Esophagus squamous epithelium (tissue), 4 donors: ENCODE measurements at regions not wholly inside any gene's neighbourhood (a gene's known extent, or its start where the extent isn't known, plus 50 kb on each side); places are given as distances from the start of the nearest gene placed in this dataset.

ENCODE experiments used
- POLR2A ChIP-seq, 4 donors: fragments of 450-650 bp; IDR thresholded peaks; one replicate each; pipeline ENCODE4 v1.6.1; 2017; ENCODE audit warnings: antibody characterized with exemption in 4 of 4, mild to moderate bottlenecking in 4 of 4, moderate library complexity in 3 of 4
- TF ChIP-seq, protein P1 (sequence below), 6 experiments: fragments of 450-650 bp in 4 of 6; fragments of 200-600 bp in 2 of 6; sonication (generic) in 2 of 6; IDR thresholded peaks; one replicate each; pipeline ENCODE4 v1.5.1; 2016 to 2019; ENCODE audit warnings: antibody characterized with exemption in 6 of 6, mild to moderate bottlenecking in 4 of 6, moderate library complexity in 4 of 6

DNA sequence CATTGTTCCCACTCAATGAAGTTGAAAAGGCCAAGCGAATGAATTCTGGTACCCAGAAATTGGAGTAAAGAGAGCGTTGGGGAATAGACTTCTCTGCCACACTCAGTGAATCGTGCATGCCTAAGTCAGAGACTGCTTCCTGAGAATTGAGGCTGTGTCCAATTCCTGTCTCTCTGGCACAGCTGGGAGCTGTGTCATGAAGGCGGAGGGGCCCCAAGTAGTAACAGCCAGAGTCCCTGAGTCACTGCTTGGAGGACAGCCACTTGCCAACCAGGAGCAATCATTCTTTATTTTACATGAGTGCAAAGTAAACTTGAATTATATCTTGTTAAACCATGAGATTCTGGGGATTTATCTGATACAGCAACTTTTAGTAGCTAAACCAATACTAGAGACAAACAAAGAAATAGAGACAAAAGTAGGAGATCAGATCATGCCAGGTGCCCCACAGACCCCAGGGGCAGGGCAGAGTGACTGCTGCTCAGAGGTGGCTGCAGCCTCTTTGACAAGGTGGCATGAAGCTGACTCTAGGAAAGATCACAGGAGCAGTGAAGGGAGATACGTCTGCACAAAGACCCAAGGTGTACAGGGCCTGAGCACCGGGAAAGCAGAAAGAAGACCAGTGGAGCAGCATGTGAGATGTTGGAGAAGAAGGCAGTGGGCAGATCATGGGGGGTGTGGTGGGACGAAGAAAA is 246.0 kb downstream of the GADD45G start:
- TF ChIP-seq, protein P1, sequence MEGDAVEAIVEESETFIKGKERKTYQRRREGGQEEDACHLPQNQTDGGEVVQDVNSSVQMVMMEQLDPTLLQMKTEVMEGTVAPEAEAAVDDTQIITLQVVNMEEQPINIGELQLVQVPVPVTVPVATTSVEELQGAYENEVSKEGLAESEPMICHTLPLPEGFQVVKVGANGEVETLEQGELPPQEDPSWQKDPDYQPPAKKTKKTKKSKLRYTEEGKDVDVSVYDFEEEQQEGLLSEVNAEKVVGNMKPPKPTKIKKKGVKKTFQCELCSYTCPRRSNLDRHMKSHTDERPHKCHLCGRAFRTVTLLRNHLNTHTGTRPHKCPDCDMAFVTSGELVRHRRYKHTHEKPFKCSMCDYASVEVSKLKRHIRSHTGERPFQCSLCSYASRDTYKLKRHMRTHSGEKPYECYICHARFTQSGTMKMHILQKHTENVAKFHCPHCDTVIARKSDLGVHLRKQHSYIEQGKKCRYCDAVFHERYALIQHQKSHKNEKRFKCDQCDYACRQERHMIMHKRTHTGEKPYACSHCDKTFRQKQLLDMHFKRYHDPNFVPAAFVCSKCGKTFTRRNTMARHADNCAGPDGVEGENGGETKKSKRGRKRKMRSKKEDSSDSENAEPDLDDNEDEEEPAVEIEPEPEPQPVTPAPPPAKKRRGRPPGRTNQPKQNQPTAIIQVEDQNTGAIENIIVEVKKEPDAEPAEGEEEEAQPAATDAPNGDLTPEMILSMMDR (IDR thresholded peaks at IDR 0.05): no peak
- TF ChIP-seq POLR2A (IDR thresholded peaks at IDR 0.05): no peak
